ENCODE measurements at regions not wholly inside any gene's neighbourhood (a gene's known extent, or its start where the extent isn't known, plus 50 kb on each side); places are given as distances from the start of the nearest gene placed in this dataset.
"Not testable (repeated sequence)": the region's sequence is repeated elsewhere in the genome, so short reads cannot be mapped to it uniquely, and the experiment has no call there.

- no peak for DNase-seq (ENCODE audit: low read depth in 2 of 2)
These were observed 254.6 kb upstream of the GK2 start for GRCh38 chr4:79662651-79663050.

- no peak for DNase-seq (ENCODE audit: low read depth in 2 of 2)
These were observed 253.2 kb upstream of the GK2 start for GRCh38 chr4:79661196-79661595.

- not testable (repeated sequence) for DNase-seq (ENCODE audit: low read depth in 2 of 2)
These were observed 251.4 kb upstream of the GK2 start for GRCh38 chr4:79659308-79659870.

- no peak for DNase-seq (ENCODE audit: low read depth in 2 of 2)
These were observed 249.4 kb upstream of the GK2 start for GRCh38 chr4:79657379-79657778.

GRCh38 chr4:79653871-79654270 is 245.8 kb upstream of the GK2 start:
- DNase-seq (ENCODE audit: low read depth in 2 of 2): no peak

GRCh38 chr4:79652738-79653137 is 244.7 kb upstream of the GK2 start:
- DNase-seq (ENCODE audit: low read depth in 2 of 2): no peak

- no peak for DNase-seq (ENCODE audit: low read depth in 2 of 2)
These were observed 244.2 kb upstream of the GK2 start for GRCh38 chr4:79652232-79652631.

GRCh38 chr4:79651456-79651855 is 243.4 kb upstream of the GK2 start:
- no peak for DNase-seq (ENCODE audit: low read depth in 2 of 2)

GRCh38 chr4:79650794-79651431 is 242.9 kb upstream of the GK2 start:
- no peak for DNase-seq (ENCODE audit: low read depth in 2 of 2)

- DNase-seq (ENCODE audit: low read depth in 2 of 2): no peak
These were observed 242.2 kb upstream of the GK2 start for GRCh38 chr4:79650217-79650616.

- DNase-seq (ENCODE audit: low read depth in 2 of 2): no peak
These were observed 237.9 kb upstream of the GK2 start for GRCh38 chr4:79645942-79646341.

GRCh38 chr4:79638735-79639134 is 230.7 kb upstream of the GK2 start:
- no peak for DNase-seq (ENCODE audit: low read depth in 2 of 2)

- no peak for DNase-seq (ENCODE audit: low read depth in 2 of 2)
These were observed 229.0 kb upstream of the GK2 start for GRCh38 chr4:79636991-79637390.

- DNase-seq (ENCODE audit: low read depth in 2 of 2): no peak
These were observed 226.1 kb upstream of the GK2 start for GRCh38 chr4:79634111-79634510.

- no peak for DNase-seq (ENCODE audit: low read depth in 2 of 2)
These were observed 224.1 kb upstream of the GK2 start for GRCh38 chr4:79632114-79632513.

GRCh38 chr4:79626611-79627010 is 218.6 kb upstream of the GK2 start:
- no peak for DNase-seq (ENCODE audit: low read depth in 2 of 2)

- DNase-seq (ENCODE audit: low read depth in 2 of 2): no peak
These were observed 218.1 kb upstream of the GK2 start for GRCh38 chr4:79626101-79626500.

GRCh38 chr4:79625361-79625760 is 217.3 kb upstream of the GK2 start:
- no peak for DNase-seq (ENCODE audit: low read depth in 2 of 2)

GRCh38 chr4:79623021-79623870 is 215.2 kb upstream of the GK2 start:
- no peak for DNase-seq (ENCODE audit: low read depth in 2 of 2)

- DNase-seq (ENCODE audit: low read depth in 2 of 2): no peak
These were observed 213.0 kb upstream of the GK2 start for GRCh38 chr4:79621061-79621460.

GRCh38 chr4:79620617-79621016 is 212.6 kb upstream of the GK2 start:
- no peak for DNase-seq (ENCODE audit: low read depth in 2 of 2)

GRCh38 chr4:79613269-79613935 is 205.4 kb upstream of the GK2 start:
- no peak for DNase-seq (ENCODE audit: low read depth in 2 of 2)

GRCh38 chr4:79611026-79611425 is 203.0 kb upstream of the GK2 start:
- DNase-seq (ENCODE audit: low read depth in 2 of 2): no peak

All from stimulated activated CD4-positive, alpha-beta T cell treated with anti-CD3 and anti-CD28 coated beads, Interleukin-12 subunit alpha, Interleukin-12 subunit beta, amount 100 ng/mL, for 24 hours (primary cell).